HG03103 (cell line): ENCODE measurements at regions not wholly inside any gene's neighbourhood (a gene's known extent, or its start where the extent isn't known, plus 50 kb on each side); places are given as distances from the start of the nearest gene placed in this dataset.

Experiments used
- ATAC-seq: cut with Tn5 transposase; IDR thresholded peaks from one replicate; pipeline ENCODE4 v1.9.1; 2021; ENCODE audit warnings: low read depth; ENCODE audit not compliant: unreplicated experiment

GRCh38 chr20:22442318-22442717 is 142.1 kb downstream of the FOXA2 start:
- no peak for ATAC-seq

DNA sequence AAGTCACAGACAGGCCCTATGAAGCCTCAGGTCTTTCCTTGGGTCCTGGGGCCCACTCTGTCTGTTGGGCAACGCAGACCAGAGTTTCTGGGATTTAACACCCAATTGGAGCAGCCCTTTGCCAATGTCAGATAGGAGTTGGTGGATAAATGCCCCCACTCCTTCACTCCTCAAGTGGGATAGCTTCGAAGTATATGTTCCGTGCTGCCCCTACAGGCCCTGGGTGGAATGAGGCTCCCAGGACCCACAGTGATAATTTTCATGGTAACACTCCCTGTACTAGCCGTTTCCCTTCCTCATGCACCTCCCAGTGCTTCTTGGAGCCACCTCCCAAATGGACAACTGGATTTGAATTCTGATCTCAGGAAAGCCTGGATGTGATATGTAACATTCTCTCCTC is 145.4 kb downstream of the FOXA2 start:
- ATAC-seq, result no peak

GRCh38 chr20:22438346-22438745 is 146.0 kb downstream of the FOXA2 start:
- no peak for ATAC-seq

GRCh38 chr20:22437354-22437753 is 147.0 kb downstream of the FOXA2 start:
- no peak for ATAC-seq

- ATAC-seq, result no peak
Observed at GRCh38 chr20:22431419-22431818, 153.0 kb downstream of the FOXA2 start.

GRCh38 chr20:22430746-22431168 is 153.6 kb downstream of the FOXA2 start:
- no peak for ATAC-seq

- ATAC-seq, result no peak
Observed at GRCh38 chr20:22430154-22430745, 154.1 kb downstream of the FOXA2 start.

GRCh38 chr20:22429175-22430153 is 154.9 kb downstream of the FOXA2 start:
- no peak for ATAC-seq

GRCh38 chr20:22428051-22428450 is 156.3 kb downstream of the FOXA2 start:
- no peak for ATAC-seq

DNA sequence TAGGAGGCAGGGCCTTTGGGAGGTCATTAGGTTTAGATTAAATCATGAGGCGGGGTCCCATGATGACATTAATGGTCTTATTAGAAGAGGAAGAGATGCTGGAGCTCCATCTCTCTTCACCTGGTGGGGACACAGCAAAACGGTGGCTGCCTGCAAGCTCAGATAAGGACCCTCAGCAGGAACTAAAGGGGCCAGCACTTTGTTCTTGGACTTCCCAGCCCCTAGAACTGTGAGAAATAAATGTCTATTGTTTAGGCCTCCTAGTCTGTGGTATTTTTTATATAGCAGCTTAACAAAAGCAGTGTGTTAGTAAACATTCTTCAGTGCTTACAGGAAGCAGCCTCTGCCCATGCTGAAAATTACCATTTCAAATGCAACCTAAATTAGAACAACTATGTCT is 157.6 kb downstream of the FOXA2 start:
- no peak for ATAC-seq

GRCh38 chr20:22425344-22426295 is 158.8 kb downstream of the FOXA2 start:
- no peak for ATAC-seq

- ATAC-seq, result no peak
Observed at GRCh38 chr20:22423190-22423832, 161.1 kb downstream of the FOXA2 start.

- ATAC-seq, result no peak
Observed at GRCh38 chr20:22420116-22420598, 164.2 kb downstream of the FOXA2 start.

DNA sequence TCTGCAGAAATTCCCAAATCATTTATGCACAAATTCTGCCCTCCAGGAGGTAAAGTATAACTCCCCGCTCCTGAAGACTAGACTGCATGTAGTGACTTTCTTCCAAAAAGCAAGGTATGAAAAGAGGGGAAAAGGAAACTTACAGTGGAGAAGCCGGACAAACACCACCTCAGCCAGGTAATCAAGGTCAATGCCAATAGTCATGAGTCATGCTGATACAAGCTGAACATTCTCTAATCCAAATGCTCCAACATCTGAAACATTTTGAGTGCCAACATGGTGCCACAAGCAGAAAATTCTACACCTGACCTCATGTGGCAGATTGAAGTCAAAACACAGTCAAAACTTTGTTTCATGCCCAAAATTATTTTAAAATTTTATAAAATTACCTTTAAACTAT is 165.6 kb downstream of the FOXA2 start:
- ATAC-seq, result no peak

GRCh38 chr20:22414305-22414742 is 170.0 kb downstream of the FOXA2 start:
- no peak for ATAC-seq

DNA sequence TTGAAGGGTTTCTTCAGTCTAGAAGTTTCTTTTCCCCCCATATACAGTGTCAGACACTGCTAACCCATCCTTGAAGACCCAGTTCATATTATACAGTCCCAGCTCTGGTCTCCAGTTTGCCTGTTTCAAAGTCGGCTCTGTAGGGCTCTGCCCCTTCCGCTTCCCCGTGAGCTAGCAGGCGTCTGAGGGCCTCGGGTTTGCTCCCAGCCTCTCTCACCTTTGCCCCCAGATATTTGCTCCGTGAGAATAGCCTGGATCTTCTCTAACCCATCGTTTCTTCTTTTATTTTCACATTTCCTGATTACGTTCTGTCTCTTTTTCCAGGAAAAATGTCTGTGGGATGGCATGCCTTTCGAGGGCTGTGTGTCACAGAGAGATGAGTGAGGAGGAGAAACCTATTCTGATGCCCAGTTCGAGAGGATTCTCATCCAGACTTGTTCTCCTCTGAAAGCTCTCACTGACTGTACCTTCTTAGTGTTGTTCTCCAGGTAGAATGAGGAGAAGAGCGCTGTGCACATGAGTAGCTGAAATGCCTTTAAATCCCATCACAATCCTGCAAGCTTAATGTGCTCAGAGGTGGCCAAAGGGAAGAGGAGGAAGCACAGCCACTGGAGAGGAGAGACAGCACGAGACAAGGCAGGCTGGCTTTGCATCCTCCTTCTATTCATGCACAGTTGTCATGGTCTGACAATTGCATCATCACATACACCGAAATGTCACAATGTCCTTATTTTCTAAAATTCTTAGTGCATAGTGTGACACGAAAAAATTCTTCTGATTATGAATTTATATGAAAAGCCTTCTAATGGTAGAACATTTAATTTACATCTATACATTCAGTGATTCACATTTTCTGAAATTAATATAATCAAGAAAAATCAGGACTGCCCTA is 171.1 kb downstream of the FOXA2 start:
- no peak for ATAC-seq

GRCh38 chr20:22411627-22412450 is 172.5 kb downstream of the FOXA2 start:
- no peak for ATAC-seq

- no peak for ATAC-seq
Observed at GRCh38 chr20:22411286-22411626, 173.1 kb downstream of the FOXA2 start.
